GM13976 (cell line): ENCODE measurements at regions not wholly inside any gene's neighbourhood (a gene's known extent, or its start where the extent isn't known, plus 50 kb on each side); places are given as distances from the start of the nearest gene placed in this dataset.

Experiments used
- DNase-seq: peaks from one replicate; pipeline ENCODE4 v3.0.0; 2012; ENCODE audit warnings: low spot score
- CTCF ChIP-seq: IDR thresholded peaks from 2 replicates; pipeline ENCODE4 v1.5.1; 2012; ENCODE audit warnings: borderline replicate concordance, mild to moderate bottlenecking; ENCODE audit not compliant: insufficient read depth; ENCODE audit errors: extremely low read depth, missing control alignments, control extremely low read depth
- in situ Hi-C: fragments of 300-500 bp; cut with MboI; formaldehyde crosslinking; loops from one replicate; pipeline ENCODE4 v1.12.0; 2022; ENCODE audit warnings: low sequenced_read_pairs, mixed read lengths, inconsistent platforms; ENCODE audit not compliant: unreplicated experiment

GRCh38 chr1:5147806-5148205 is 493.4 kb downstream of the AJAP1 start:
- no peak for DNase-seq
- in situ Hi-C loops, result no loop called here
- TF ChIP-seq CTCF, result no peak

GRCh38 chr1:5142389-5142788 is 488.0 kb downstream of the AJAP1 start:
- DNase-seq, result no peak
- TF ChIP-seq CTCF, result no peak
- in situ Hi-C loops, result no loop called here

- in situ Hi-C loops, result no loop called here
- no peak for TF ChIP-seq CTCF
- no peak for DNase-seq
Measured at GRCh38 chr1:5141750-5142149, 487.3 kb downstream of the AJAP1 start.

- TF ChIP-seq CTCF, result no peak
- in situ Hi-C loops, result no loop called here
- DNase-seq, result no peak
Measured at GRCh38 chr1:5140962-5141361, 486.6 kb downstream of the AJAP1 start.

- TF ChIP-seq CTCF, result no peak
- no peak for DNase-seq
- in situ Hi-C loops, result no loop called here
Measured at GRCh38 chr1:5140136-5140535, 485.7 kb downstream of the AJAP1 start.

GRCh38 chr1:5129746-5130355 is 475.4 kb downstream of the AJAP1 start:
- in situ Hi-C loops, result no loop called here
- no peak for TF ChIP-seq CTCF
- no peak for DNase-seq
